ENCODE measurements at regions not wholly inside any gene's neighbourhood (a gene's known extent, or its start where the extent isn't known, plus 50 kb on each side); places are given as distances from the start of the nearest gene placed in this dataset.

DNA sequence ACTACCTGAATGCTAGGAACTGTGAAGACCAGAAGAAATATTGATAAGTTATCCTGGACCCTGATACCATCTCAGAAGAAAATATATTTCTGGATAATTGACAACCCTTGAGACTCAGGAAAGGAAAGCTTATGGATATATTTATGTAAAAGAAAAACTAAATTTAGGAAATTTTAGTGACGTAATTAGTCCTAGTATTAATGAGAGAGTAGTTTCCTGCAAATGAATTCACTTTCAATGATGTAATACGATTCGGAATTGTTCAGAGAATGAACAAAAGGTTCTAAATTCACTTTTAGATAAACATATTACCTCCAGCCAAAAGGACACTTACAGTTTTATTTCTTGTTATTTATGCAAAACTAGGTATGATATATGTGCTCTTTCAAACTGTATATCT, 1120.1 kb upstream of the NCAM2 start:
- H3K9me3 ChIP-seq (replicated peaks in 1 of 2; ENCODE audit: control insufficient read depth in 2 of 2, insufficient read depth in 1 of 2, low read depth in 1 of 2, low read length in 2 of 2) = no peaks in the 10 kb centered on the region
- H2AK5ac ChIP-seq (ENCODE audit: low read depth, low read length) = no peak overlapping the region
- no peak overlapping the region for H3K4me2 ChIP-seq (ENCODE audit: insufficient read depth, low read length, poor library complexity, severe bottlenecking)
- no peak overlapping the region for H2BK12ac ChIP-seq (ENCODE audit: low read length)
- no peak overlapping the region for H3K14ac ChIP-seq (ENCODE audit: low read length)
- H2BK120ac ChIP-seq (ENCODE audit: low read depth, low read length) = no peak overlapping the region
- no peak overlapping the region for H3K9ac ChIP-seq (ENCODE audit: low read depth, low read length, poor library complexity)
- no peaks in the 10 kb centered on the region for H3K36me3 ChIP-seq (replicated peaks in 1 of 2; ENCODE audit: control insufficient read depth in 2 of 2, insufficient read depth in 2 of 2, low read length in 2 of 2)
- H2BK5ac ChIP-seq (ENCODE audit: low read length) = no peak overlapping the region
- H3K4me1 ChIP-seq (ENCODE audit: control insufficient read depth in 2 of 2, insufficient read depth in 1 of 2, low read depth in 1 of 2, low read length in 2 of 2) = no peaks in the 10 kb centered on the region
- no peak overlapping the region for H3K18ac ChIP-seq (ENCODE audit: low read length)
- no peak overlapping the region for H3K27ac ChIP-seq (replicated peaks; ENCODE audit: low read length)
- H4K91ac ChIP-seq (ENCODE audit: low read depth, low read length, poor library complexity) = no peak overlapping the region
- H3K23ac ChIP-seq (ENCODE audit: low read depth, low read length, poor library complexity) = no peak overlapping the region
- H3K4me3 ChIP-seq (ENCODE audit: low read length in 2 of 2) = no peak overlapping the region
- H4K8ac ChIP-seq (ENCODE audit: low read depth, low read length) = no peak overlapping the region
- H3K79me1 ChIP-seq (ENCODE audit: low read depth, low read length) = no peaks in the 10 kb centered on the region
- no peaks in the 10 kb centered on the region for H3K27me3 ChIP-seq (ENCODE audit: control insufficient read depth in 3 of 3, insufficient read depth in 3 of 3, low read depth in 1 of 3, low read length in 3 of 3)
- H2AFZ ChIP-seq (ENCODE audit: low read length) = no peak overlapping the region
- H2BK15ac ChIP-seq (ENCODE audit: low read length) = no peak overlapping the region
- WGBS, 2 donors (ENCODE audit: extremely low coverage in 2 of 2, insufficient read length in 2 of 2, insufficient replicate concordance in 1 of 2) = 100% methylated on average over 1 of the region's 3 CpGs; no CpG with 5 or more reads in 1 of the 2 donors
- no peak for DNase-seq (ENCODE audit: low spot score)
- H3K4ac ChIP-seq (ENCODE audit: low read length) = no peak overlapping the region

DNA sequence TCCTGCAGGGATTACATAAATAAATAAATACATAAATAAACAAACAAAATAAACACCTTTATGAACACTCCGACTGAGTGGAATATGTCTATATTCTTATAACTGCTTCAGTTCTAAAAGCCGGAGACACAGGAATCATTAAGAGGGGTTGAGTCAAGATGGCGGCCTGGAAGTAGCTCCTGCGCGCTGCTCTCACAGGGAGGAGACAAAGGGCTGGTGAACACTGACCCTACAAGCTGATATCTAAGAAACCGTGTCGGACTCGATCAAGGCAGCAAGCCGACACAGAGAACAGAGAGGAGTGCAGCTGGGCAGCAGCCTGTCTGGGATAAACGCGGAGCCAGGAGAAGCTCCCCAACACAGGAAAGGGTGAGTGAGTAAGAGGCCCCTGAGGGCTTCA, 1098.6 kb upstream of the NCAM2 start:
- Histone ChIP-seq H3K9me3 (replicated peaks in 1 of 2; ENCODE audit: control insufficient read depth in 2 of 2, insufficient read depth in 1 of 2, low read depth in 1 of 2, low read length in 2 of 2) (no peaks in the 10 kb centered on the region), H3K4ac (ENCODE audit: low read length) (no peak overlapping the region), H2AFZ (ENCODE audit: low read length) (peak overlapping the region; percentile 69), H3K27me3 (ENCODE audit: control insufficient read depth in 3 of 3, insufficient read depth in 3 of 3, low read depth in 1 of 3, low read length in 3 of 3) (no peaks in the 10 kb centered on the region), H2BK15ac (ENCODE audit: low read length) (no peak overlapping the region), H3K23ac (ENCODE audit: low read depth, low read length, poor library complexity) (no peak overlapping the region), H2BK5ac (ENCODE audit: low read length) (no peak overlapping the region), H3K4me3 (ENCODE audit: low read length in 2 of 2) (no peak overlapping the region), H3K79me1 (ENCODE audit: low read depth, low read length) (no peaks in the 10 kb centered on the region), H3K36me3 (replicated peaks in 1 of 2; ENCODE audit: control insufficient read depth in 2 of 2, insufficient read depth in 2 of 2, low read length in 2 of 2) (no peaks in the 10 kb centered on the region), H3K27ac (replicated peaks; ENCODE audit: low read length) (no peak overlapping the region), H3K4me1 (ENCODE audit: control insufficient read depth in 2 of 2, insufficient read depth in 1 of 2, low read depth in 1 of 2, low read length in 2 of 2) (no peaks in the 10 kb centered on the region), H3K4me2 (ENCODE audit: insufficient read depth, low read length, poor library complexity, severe bottlenecking) (no peak overlapping the region), H2BK12ac (ENCODE audit: low read length) (no peak overlapping the region), H2BK120ac (ENCODE audit: low read depth, low read length) (no peak overlapping the region), H3K18ac (ENCODE audit: low read length) (peak overlapping the region; percentile 28), H4K91ac (ENCODE audit: low read depth, low read length, poor library complexity) (no peak overlapping the region), H2AK5ac (ENCODE audit: low read depth, low read length) (no peak overlapping the region), H3K9ac (ENCODE audit: low read depth, low read length, poor library complexity) (no peak overlapping the region), H3K14ac (ENCODE audit: low read length) (peak overlapping the region; percentile 56), H4K8ac (ENCODE audit: low read depth, low read length) (no peak overlapping the region)
- DNase-seq (ENCODE audit: low spot score) = no peak
- no CpG with 5 or more reads among the region's 11 CpGs for WGBS, 2 donors (ENCODE audit: extremely low coverage in 2 of 2, insufficient read length in 2 of 2, insufficient replicate concordance in 1 of 2)

DNA sequence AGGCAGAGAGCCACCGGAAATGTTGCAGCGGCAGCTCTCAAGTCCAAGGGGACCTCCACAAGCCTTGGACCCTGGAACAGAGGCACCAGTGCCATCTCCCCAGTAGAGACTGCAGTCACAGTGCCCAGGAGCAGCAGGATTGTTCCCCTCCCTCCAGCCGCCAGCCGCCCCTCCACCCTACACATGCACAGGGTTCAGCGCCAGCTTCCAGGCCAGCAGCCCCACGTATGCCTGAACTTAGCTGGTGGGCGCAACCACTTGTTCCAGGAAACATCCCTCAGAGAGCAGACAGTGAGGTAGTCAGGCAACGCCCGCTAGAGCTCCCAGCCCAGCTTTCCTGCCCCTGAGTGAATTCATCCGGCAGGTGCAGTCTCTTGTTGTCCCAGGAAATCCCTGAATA, 1098.1 kb upstream of the NCAM2 start:
- no peak overlapping the region for H3K9ac ChIP-seq (ENCODE audit: low read depth, low read length, poor library complexity)
- no peak overlapping the region for H3K4ac ChIP-seq (ENCODE audit: low read length)
- H3K36me3 ChIP-seq (replicated peaks in 1 of 2; ENCODE audit: control insufficient read depth in 2 of 2, insufficient read depth in 2 of 2, low read length in 2 of 2) = no peaks in the 10 kb centered on the region
- no peak overlapping the region for H3K4me3 ChIP-seq (ENCODE audit: low read length in 2 of 2)
- H3K4me1 ChIP-seq (ENCODE audit: control insufficient read depth in 2 of 2, insufficient read depth in 1 of 2, low read depth in 1 of 2, low read length in 2 of 2) = no peaks in the 10 kb centered on the region
- H3K18ac ChIP-seq (ENCODE audit: low read length) = peak overlapping the region; percentile 41
- H3K14ac ChIP-seq (ENCODE audit: low read length) = no peak overlapping the region
- H3K27me3 ChIP-seq (ENCODE audit: control insufficient read depth in 3 of 3, insufficient read depth in 3 of 3, low read depth in 1 of 3, low read length in 3 of 3) = no peaks in the 10 kb centered on the region
- H3K9me3 ChIP-seq (replicated peaks in 1 of 2; ENCODE audit: control insufficient read depth in 2 of 2, insufficient read depth in 1 of 2, low read depth in 1 of 2, low read length in 2 of 2) = no peaks in the 10 kb centered on the region
- WGBS, 2 donors (ENCODE audit: extremely low coverage in 2 of 2, insufficient read length in 2 of 2, insufficient replicate concordance in 1 of 2) = no CpG with 5 or more reads among the region's 10 CpGs
- H2BK5ac ChIP-seq (ENCODE audit: low read length) = no peak overlapping the region
- H3K79me1 ChIP-seq (ENCODE audit: low read depth, low read length) = no peaks in the 10 kb centered on the region
- no peak overlapping the region for H4K8ac ChIP-seq (ENCODE audit: low read depth, low read length)
- no peak overlapping the region for H3K4me2 ChIP-seq (ENCODE audit: insufficient read depth, low read length, poor library complexity, severe bottlenecking)
- no peak overlapping the region for H4K91ac ChIP-seq (ENCODE audit: low read depth, low read length, poor library complexity)
- DNase-seq (ENCODE audit: low spot score) = no peak
- no peak overlapping the region for H2BK12ac ChIP-seq (ENCODE audit: low read length)
- no peak overlapping the region for H2AFZ ChIP-seq (ENCODE audit: low read length)
- H3K23ac ChIP-seq (ENCODE audit: low read depth, low read length, poor library complexity) = no peak overlapping the region
- no peak overlapping the region for H2BK15ac ChIP-seq (ENCODE audit: low read length)
- H2AK5ac ChIP-seq (ENCODE audit: low read depth, low read length) = no peak overlapping the region
- H3K27ac ChIP-seq (replicated peaks; ENCODE audit: low read length) = no peak overlapping the region
- H2BK120ac ChIP-seq (ENCODE audit: low read depth, low read length) = no peak overlapping the region

DNA sequence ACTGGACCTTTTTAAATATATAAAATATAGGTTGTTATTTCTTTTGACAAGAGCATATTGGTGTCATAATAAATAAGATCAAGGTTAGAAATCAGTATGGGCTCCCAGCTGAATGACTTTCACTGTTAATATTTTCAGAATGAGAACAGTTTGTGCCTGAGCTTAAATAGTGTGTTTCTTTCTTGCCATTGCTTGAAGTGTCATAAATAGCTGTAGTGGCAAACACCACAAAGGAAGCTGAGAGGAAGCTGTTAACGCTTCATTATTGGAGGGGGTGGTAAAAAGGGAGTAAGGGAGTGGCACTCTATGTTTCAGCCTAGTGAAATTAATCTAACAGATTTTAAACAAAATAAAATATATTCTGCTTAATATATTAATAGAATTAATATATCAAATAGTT, 1089.8 kb upstream of the NCAM2 start:
- WGBS, 2 donors (ENCODE audit: extremely low coverage in 2 of 2, insufficient read length in 2 of 2, insufficient replicate concordance in 1 of 2) = no CpG with 5 or more reads among the region's 1 CpG

More for the DNA sequence above, 1089.8 kb upstream of the NCAM2 start:
- no peak overlapping the region for H3K9ac ChIP-seq (ENCODE audit: low read depth, low read length, poor library complexity)
- H4K91ac ChIP-seq (ENCODE audit: low read depth, low read length, poor library complexity) = no peak overlapping the region
- H3K27me3 ChIP-seq (ENCODE audit: control insufficient read depth in 3 of 3, insufficient read depth in 3 of 3, low read depth in 1 of 3, low read length in 3 of 3) = no peaks in the 10 kb centered on the region
- no peak overlapping the region for H2BK5ac ChIP-seq (ENCODE audit: low read length)
- H3K4me1 ChIP-seq (ENCODE audit: control insufficient read depth in 2 of 2, insufficient read depth in 1 of 2, low read depth in 1 of 2, low read length in 2 of 2) = no peaks in the 10 kb centered on the region
- H3K79me1 ChIP-seq (ENCODE audit: low read depth, low read length) = no peaks in the 10 kb centered on the region
- no peak overlapping the region for H3K18ac ChIP-seq (ENCODE audit: low read length)
- H2BK12ac ChIP-seq (ENCODE audit: low read length) = no peak overlapping the region
- H2AK5ac ChIP-seq (ENCODE audit: low read depth, low read length) = no peak overlapping the region
- no peak overlapping the region for H3K27ac ChIP-seq (replicated peaks; ENCODE audit: low read length)
- no peak overlapping the region for H2BK15ac ChIP-seq (ENCODE audit: low read length)
- H3K36me3 ChIP-seq (replicated peaks in 1 of 2; ENCODE audit: control insufficient read depth in 2 of 2, insufficient read depth in 2 of 2, low read length in 2 of 2) = no peaks in the 10 kb centered on the region
- H3K14ac ChIP-seq (ENCODE audit: low read length) = no peak overlapping the region
- no peak overlapping the region for H4K8ac ChIP-seq (ENCODE audit: low read depth, low read length)
- H2AFZ ChIP-seq (ENCODE audit: low read length) = no peak overlapping the region
- no peak for DNase-seq (ENCODE audit: low spot score)
- no peaks in the 10 kb centered on the region for H3K9me3 ChIP-seq (replicated peaks in 1 of 2; ENCODE audit: control insufficient read depth in 2 of 2, insufficient read depth in 1 of 2, low read depth in 1 of 2, low read length in 2 of 2)
- H3K4me3 ChIP-seq (ENCODE audit: low read length in 2 of 2) = no peak overlapping the region
- H3K4ac ChIP-seq (ENCODE audit: low read length) = no peak overlapping the region
- H2BK120ac ChIP-seq (ENCODE audit: low read depth, low read length) = no peak overlapping the region
- no peak overlapping the region for H3K4me2 ChIP-seq (ENCODE audit: insufficient read depth, low read length, poor library complexity, severe bottlenecking)
- no peak overlapping the region for H3K23ac ChIP-seq (ENCODE audit: low read depth, low read length, poor library complexity)

Measured in neuronal stem cell (in vitro differentiated cells).